Cardiac muscle cell (in vitro differentiated cells and primary cell): ENCODE measurements at regions not wholly inside any gene's neighbourhood (a gene's known extent, or its start where the extent isn't known, plus 50 kb on each side); places are given as distances from the start of the nearest gene placed in this dataset.
A peak's percentile ranks its signal among the peaks of the same experiment; 100 is the strongest.

Experiments
- DNase-seq, 2 donors: peaks; one replicate each; pipeline versions ENCODE4 v3.0.0 to v3.0.0-alpha.2; 2010 to 2017; ENCODE audit warnings: low read depth in 1 of 2, low spot score in 1 of 2
- H3K27ac ChIP-seq: fragments of 200-600 bp; sonication (generic); 2 replicates; pipeline ENCODE4 v1.5.1; 2016
- H3K27me3 ChIP-seq: fragments of 200-600 bp; sonication (generic); 2 replicates; pipeline ENCODE4 v1.6.0; 2016; ENCODE audit warnings: control low read depth
- H3K36me3 ChIP-seq: fragments of 200-600 bp; sonication (generic); 2 replicates; pipeline ENCODE4 v1.5.1; 2016; ENCODE audit warnings: control low read depth
- H3K4me1 ChIP-seq: fragments of 200-600 bp; sonication (generic); 2 replicates; pipeline ENCODE4 v1.8.1; 2017; ENCODE audit warnings: low read depth, mild to moderate bottlenecking, mixed run types
- H3K4me3 ChIP-seq: fragments of 200-600 bp; sonication (generic); 2 replicates; pipeline ENCODE4 v1.5.1; 2016; ENCODE audit warnings: mild to moderate bottlenecking
- H3K9me3 ChIP-seq: fragments of 200-600 bp; sonication (generic); 2 replicates; pipeline ENCODE4 v1.5.1; 2017; ENCODE audit warnings: low read depth, mild to moderate bottlenecking, control low read depth
- CTCF ChIP-seq: IDR thresholded peaks from 2 replicates; pipeline ENCODE4 v1.5.1; 2012; ENCODE audit warnings: low read depth, mild to moderate bottlenecking, low read length

- TF ChIP-seq CTCF: no peak
- DNase-seq: peak in 1 of 2 donors; percentile 23
Observed at GRCh38 chr12:91763654-91764370, 381.8 kb downstream of the BTG1 start.

GRCh38 chr12:91753649-91754048 lies 392.0 kb downstream of the BTG1 start:
- Histone ChIP-seq H3K9me3 (peaks cover 6% of the 10 kb centered on the region), H3K27me3 (no peaks in the 10 kb centered on the region), H3K4me1 (no peaks in the 10 kb centered on the region), H3K4me3 (no peak overlapping the region), H3K27ac (no peak overlapping the region), H3K36me3 (no peaks in the 10 kb centered on the region)
- no peak for TF ChIP-seq CTCF
- no peak for DNase-seq

More at GRCh38 chr12:91763654-91764370, 381.8 kb downstream of the BTG1 start:
- Histone ChIP-seq H3K36me3 (no peaks in the 10 kb centered on the region), H3K27me3 (no peaks in the 10 kb centered on the region), H3K27ac (no peak overlapping the region), H3K9me3 (no peaks in the 10 kb centered on the region), H3K4me1 (peaks cover 8% of the 10 kb centered on the region), H3K4me3 (no peak overlapping the region)

- Histone ChIP-seq H3K9me3 (no peaks in the 10 kb centered on the region), H3K4me1 (no peaks in the 10 kb centered on the region), H3K27me3 (no peaks in the 10 kb centered on the region), H3K27ac (no peak overlapping the region), H3K4me3 (no peak overlapping the region), H3K36me3 (no peaks in the 10 kb centered on the region)
- DNase-seq: no peak
- no peak for TF ChIP-seq CTCF
Observed at GRCh38 chr12:91746976-91747375, 398.7 kb downstream of the BTG1 start.

GRCh38 chr12:91744597-91744996 lies 401.0 kb downstream of the BTG1 start:
- Histone ChIP-seq H3K36me3 (no peaks in the 10 kb centered on the region), H3K27ac (no peak overlapping the region), H3K4me3 (no peak overlapping the region), H3K27me3 (no peaks in the 10 kb centered on the region), H3K9me3 (no peaks in the 10 kb centered on the region), H3K4me1 (no peaks in the 10 kb centered on the region)
- no peak for DNase-seq
- no peak for TF ChIP-seq CTCF

DNA sequence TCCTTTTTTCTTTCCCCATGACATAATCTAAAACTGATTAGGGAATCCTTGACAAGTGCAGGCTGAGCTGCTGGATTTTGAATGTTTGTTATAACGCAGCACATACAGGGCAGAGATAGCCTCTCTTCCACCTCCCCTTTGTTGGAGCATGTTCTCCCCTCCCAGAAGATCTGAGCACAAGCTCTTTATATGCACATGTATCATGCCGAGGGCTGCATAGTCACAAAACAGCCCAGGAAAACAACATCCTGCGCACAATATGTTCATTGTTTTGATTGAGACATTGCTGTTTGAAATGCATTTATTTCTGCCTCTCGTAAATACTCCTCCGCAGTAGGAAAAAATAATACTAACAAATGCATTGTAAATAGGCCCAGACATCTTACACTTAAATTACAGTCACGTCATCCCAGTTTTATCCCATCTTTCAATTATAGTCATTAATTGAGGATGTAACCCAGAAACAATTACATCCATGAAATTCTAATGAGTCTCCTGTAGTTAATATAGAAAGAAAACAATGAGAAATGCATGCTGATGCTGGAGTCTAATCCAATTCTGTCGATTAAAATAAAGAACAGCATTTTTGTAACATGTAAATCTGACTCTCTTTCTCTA lies 401.8 kb downstream of the BTG1 start:
- Histone ChIP-seq H3K4me3 (no peak overlapping the region), H3K9me3 (no peaks in the 10 kb centered on the region)

More for the DNA sequence above, 401.8 kb downstream of the BTG1 start:
- Histone ChIP-seq H3K27me3 (no peaks in the 10 kb centered on the region), H3K36me3 (no peaks in the 10 kb centered on the region), H3K4me1 (no peaks in the 10 kb centered on the region), H3K27ac (no peak overlapping the region)
- no peak for DNase-seq
- no peak for TF ChIP-seq CTCF
